Tibial nerve (tissue), 4 donors: ENCODE measurements at regions not wholly inside any gene's neighbourhood (a gene's known extent, or its start where the extent isn't known, plus 50 kb on each side); places are given as distances from the start of the nearest gene placed in this dataset.

ENCODE experiments used
- CTCF ChIP-seq, 5 experiments: fragments of 200-600 bp in 3 of 5; fragments of 450-650 bp in 2 of 5; sonication (generic) in 3 of 5; IDR thresholded peaks; one replicate each; pipeline ENCODE4 v1.5.1; 2016 to 2019; ENCODE audit warnings: antibody characterized with exemption in 5 of 5, mild to moderate bottlenecking in 3 of 5, moderate library complexity in 2 of 5
- EP300 ChIP-seq, 2 donors: sonication (generic); formaldehyde crosslinking; IDR thresholded peaks; one replicate each; pipeline ENCODE4 v1.6.1; 2017; ENCODE audit warnings: antibody characterized with exemption in 2 of 2, mild to moderate bottlenecking in 1 of 2

- TF ChIP-seq CTCF (IDR thresholded peaks at IDR 0.05) (no peak), EP300 (IDR thresholded peaks at IDR 0.05) (no peak)
Measured at GRCh38 chr2:155830817-155831579, 501.5 kb downstream of the NR4A2 start.
